Sigmoid colon (tissue), 4 donors: ENCODE measurements at regions not wholly inside any gene's neighbourhood (a gene's known extent, or its start where the extent isn't known, plus 50 kb on each side); places are given as distances from the start of the nearest gene placed in this dataset.

ENCODE experiments used
- EP300 ChIP-seq, 4 donors: sonication (generic); formaldehyde crosslinking; IDR thresholded peaks; one replicate each; pipeline ENCODE4 v1.6.1; 2017; ENCODE audit warnings: antibody characterized with exemption in 4 of 4
- POLR2A ChIP-seq, 2 donors: fragments of 450-650 bp; IDR thresholded peaks; one replicate each; pipeline ENCODE4 v1.6.1; 2016; ENCODE audit warnings: antibody characterized with exemption in 2 of 2, mild to moderate bottlenecking in 2 of 2, moderate library complexity in 2 of 2
- POLR2AphosphoS5 ChIP-seq, 4 donors: sonication (generic); formaldehyde crosslinking; IDR thresholded peaks; one replicate each; pipeline ENCODE4 v1.6.1; 2017; ENCODE audit warnings: antibody characterized with exemption in 4 of 4
- TF ChIP-seq, protein P1 (sequence below), 4 experiments: fragments of 450-650 bp in 3 of 4; fragments of 200-600 bp in 1 of 4; IDR thresholded peaks; one replicate each; pipeline ENCODE4 v1.5.1; 2016 to 2019; ENCODE audit warnings: antibody characterized with exemption in 4 of 4, mild to moderate bottlenecking in 3 of 4, moderate library complexity in 2 of 4

DNA sequence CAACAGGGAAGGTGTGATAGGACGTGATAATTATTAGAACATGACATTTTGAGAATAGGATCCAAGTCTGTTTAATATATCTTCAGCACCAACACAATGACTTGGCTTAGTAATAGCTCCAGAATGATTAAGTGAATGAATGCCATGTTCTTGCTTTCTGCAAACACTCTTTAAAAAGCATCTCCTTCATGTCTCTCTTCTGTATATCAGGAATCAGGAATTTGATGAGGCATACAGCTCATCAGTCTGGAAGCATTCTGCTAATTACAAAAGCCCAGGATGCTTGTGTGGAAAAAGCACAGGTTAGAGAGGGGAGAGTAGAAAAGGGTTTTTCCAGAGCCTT is 113.0 kb upstream of the ZNF648 start:
- TF ChIP-seq, protein P1, sequence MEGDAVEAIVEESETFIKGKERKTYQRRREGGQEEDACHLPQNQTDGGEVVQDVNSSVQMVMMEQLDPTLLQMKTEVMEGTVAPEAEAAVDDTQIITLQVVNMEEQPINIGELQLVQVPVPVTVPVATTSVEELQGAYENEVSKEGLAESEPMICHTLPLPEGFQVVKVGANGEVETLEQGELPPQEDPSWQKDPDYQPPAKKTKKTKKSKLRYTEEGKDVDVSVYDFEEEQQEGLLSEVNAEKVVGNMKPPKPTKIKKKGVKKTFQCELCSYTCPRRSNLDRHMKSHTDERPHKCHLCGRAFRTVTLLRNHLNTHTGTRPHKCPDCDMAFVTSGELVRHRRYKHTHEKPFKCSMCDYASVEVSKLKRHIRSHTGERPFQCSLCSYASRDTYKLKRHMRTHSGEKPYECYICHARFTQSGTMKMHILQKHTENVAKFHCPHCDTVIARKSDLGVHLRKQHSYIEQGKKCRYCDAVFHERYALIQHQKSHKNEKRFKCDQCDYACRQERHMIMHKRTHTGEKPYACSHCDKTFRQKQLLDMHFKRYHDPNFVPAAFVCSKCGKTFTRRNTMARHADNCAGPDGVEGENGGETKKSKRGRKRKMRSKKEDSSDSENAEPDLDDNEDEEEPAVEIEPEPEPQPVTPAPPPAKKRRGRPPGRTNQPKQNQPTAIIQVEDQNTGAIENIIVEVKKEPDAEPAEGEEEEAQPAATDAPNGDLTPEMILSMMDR (IDR thresholded peaks at IDR 0.05), result no peak
- TF ChIP-seq EP300 (IDR thresholded peaks at IDR 0.05) (no peak), POLR2A (IDR thresholded peaks at IDR 0.05) (no peak), POLR2AphosphoS5 (IDR thresholded peaks at IDR 0.05) (no peak)
